AG04449 (cell line): ENCODE measurements at regions not wholly inside any gene's neighbourhood (a gene's known extent, or its start where the extent isn't known, plus 50 kb on each side); places are given as distances from the start of the nearest gene placed in this dataset.

Experiments used
- CTCF ChIA-PET: fragments of 350-600 bp; formaldehyde crosslinking; extraction: SDS; loops from one replicate; lab custom pipeline; 2021; ENCODE audit warnings: antibody characterized with exemption; lab: Yijun Ruan, JAX
- POLR2A ChIA-PET: fragments of 400-600, 350-600 bp; formaldehyde crosslinking; extraction: SDS; loops from one replicate; lab custom pipeline; 2020; ENCODE audit warnings: antibody characterized with exemption, inconsistent platforms; lab: Yijun Ruan, JAX
- DNase-seq: peaks from one replicate; pipeline ENCODE4 v3.0.0-alpha.2; 2010; ENCODE audit warnings: low read depth, low spot score
- H3K4me3 ChIP-seq: 2 replicates; pipeline ENCODE4 v1.5.1; 2011; ENCODE audit warnings: low read depth, mild to moderate bottlenecking, control low read depth, low read length
- TF ChIP-seq, protein P1 (sequence below): IDR thresholded peaks from one replicate; pipeline ENCODE4 v1.5.1; 2011; ENCODE audit warnings: mild to moderate bottlenecking, moderate library complexity, low read length, control low read depth, inconsistent platforms; ENCODE audit not compliant: insufficient read depth; ENCODE audit errors: missing control alignments

GRCh38 chr11:19377881-19378280, 137.1 kb upstream of the E2F8 start:
- CTCF ChIA-PET = no interaction called here
- DNase-seq = no peak

GRCh38 chr11:19375440-19375839, 134.7 kb upstream of the E2F8 start:
- CTCF ChIA-PET = interaction anchor here (0.8 to 1.3 kb wide), 3 partner anchors 11 to 26 kb away, joined by 3 read pairs; no protein-coding TSS in a partner anchor
- POLR2A ChIA-PET = no interaction called here
- TF ChIP-seq, protein P1, sequence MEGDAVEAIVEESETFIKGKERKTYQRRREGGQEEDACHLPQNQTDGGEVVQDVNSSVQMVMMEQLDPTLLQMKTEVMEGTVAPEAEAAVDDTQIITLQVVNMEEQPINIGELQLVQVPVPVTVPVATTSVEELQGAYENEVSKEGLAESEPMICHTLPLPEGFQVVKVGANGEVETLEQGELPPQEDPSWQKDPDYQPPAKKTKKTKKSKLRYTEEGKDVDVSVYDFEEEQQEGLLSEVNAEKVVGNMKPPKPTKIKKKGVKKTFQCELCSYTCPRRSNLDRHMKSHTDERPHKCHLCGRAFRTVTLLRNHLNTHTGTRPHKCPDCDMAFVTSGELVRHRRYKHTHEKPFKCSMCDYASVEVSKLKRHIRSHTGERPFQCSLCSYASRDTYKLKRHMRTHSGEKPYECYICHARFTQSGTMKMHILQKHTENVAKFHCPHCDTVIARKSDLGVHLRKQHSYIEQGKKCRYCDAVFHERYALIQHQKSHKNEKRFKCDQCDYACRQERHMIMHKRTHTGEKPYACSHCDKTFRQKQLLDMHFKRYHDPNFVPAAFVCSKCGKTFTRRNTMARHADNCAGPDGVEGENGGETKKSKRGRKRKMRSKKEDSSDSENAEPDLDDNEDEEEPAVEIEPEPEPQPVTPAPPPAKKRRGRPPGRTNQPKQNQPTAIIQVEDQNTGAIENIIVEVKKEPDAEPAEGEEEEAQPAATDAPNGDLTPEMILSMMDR = no peak
- H3K4me3 ChIP-seq = no peak overlapping the region
- no peak for DNase-seq

More at GRCh38 chr11:19377881-19378280, 137.1 kb upstream of the E2F8 start:
- POLR2A ChIA-PET = no interaction called here
- H3K4me3 ChIP-seq = no peak overlapping the region
- TF ChIP-seq, protein P1 = no peak

DNA sequence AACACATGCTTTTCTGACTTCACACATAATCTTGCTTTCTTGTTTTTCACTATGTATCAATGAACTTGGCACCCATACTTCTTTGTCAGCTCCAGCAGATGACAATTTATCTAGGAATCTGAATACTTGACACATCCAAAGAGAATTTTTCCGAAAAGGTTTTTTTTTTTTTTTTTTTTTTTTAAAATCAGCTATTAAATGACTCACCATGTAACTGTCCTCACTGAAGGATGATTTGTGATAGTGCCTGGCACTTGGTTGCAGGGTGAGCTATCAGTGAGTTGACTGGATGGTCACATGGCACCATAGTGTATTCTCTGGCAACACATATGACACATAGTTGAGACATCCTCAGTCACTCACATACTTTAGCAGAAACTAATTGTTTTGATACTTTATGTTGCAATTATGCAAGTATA, 133.4 kb upstream of the E2F8 start:
- no peak overlapping the region for H3K4me3 ChIP-seq
- ChIA-PET POLR2A (interaction anchor here (0.6 to 0.7 kb wide), 3 partner anchors 25 to 737 kb away, joined by 3 to 6 read pairs (median 3); no protein-coding TSS in a partner anchor), CTCF (no interaction called here)
- TF ChIP-seq, protein P1 = no peak
- DNase-seq = peak; percentile 88

- no peak overlapping the region for H3K4me3 ChIP-seq
- CTCF ChIA-PET = interaction anchor here (1.4 kb wide), 1 partner anchor 44 kb away, joined by 3 read pairs; no protein-coding TSS in a partner anchor
- POLR2A ChIA-PET = no interaction called here
- no peak for DNase-seq
- TF ChIP-seq, protein P1 = no peak
Measured at GRCh38 chr11:19372381-19372780, 131.6 kb upstream of the E2F8 start.

DNA sequence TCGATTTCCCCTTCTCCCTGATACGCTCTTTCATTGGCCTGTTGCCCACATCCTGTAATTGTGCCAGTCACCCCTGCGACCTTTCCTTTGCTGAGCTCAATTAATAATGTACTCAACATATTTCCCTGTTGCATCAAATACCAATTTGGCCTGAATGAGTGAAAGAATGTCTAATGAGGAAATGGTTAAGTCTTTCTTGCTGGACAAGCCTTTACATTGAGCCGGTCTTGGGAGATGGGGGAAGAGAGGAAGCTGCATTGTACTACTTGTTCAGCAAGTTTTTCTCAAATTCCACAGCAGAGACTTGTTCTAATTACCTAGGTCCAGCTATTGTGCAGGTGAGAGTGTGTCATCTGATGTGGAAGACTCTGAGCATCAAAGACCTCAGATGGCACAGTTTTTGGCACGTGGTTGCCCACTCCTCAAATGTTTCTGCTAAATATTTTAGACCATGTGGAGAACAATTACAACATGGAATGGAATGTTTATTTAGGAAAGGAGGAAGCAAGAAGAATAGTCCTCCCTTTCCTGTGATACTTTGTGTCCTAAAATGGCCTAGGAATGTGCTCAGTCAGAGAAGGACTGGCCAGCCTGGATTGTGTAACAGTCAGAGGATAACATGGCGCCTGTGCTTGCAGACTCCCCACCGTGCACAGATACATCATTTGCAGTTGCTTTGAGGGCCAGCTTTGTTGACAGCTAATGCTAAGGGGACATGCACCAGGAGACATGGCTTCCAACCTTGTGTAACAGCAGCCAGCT, 129.5 kb upstream of the E2F8 start:
- ChIA-PET CTCF (interaction anchor here (1.1 to 1.3 kb wide), 2 partner anchors 23 to 293 kb away, joined by 3 to 4 read pairs; no protein-coding TSS in a partner anchor), POLR2A (no interaction called here)
- TF ChIP-seq, protein P1 = no peak
- no peak for DNase-seq
- no peak overlapping the region for H3K4me3 ChIP-seq

GRCh38 chr11:19368726-19369375, 128.1 kb upstream of the E2F8 start:
- TF ChIP-seq, protein P1 = no peak
- POLR2A ChIA-PET = no interaction called here
- DNase-seq = peak; percentile 67
- CTCF ChIA-PET = interaction anchor here (0.7 to 1.7 kb wide), 6 partner anchors 12 to 298 kb away, joined by 3 to 5 read pairs (median 4); no protein-coding TSS in a partner anchor
- H3K4me3 ChIP-seq = no peak overlapping the region
